ENCODE measurements at regions not wholly inside any gene's neighbourhood (a gene's known extent, or its start where the extent isn't known, plus 50 kb on each side); places are given as distances from the start of the nearest gene placed in this dataset.

GRCh38 chr15:38872732-38873131, 308.1 kb upstream of the RASGRP1 start:
- TF ChIP-seq EZH2 (IDR thresholded peaks at IDR 0.05; ENCODE audit: insufficient read depth, low read length): no peak
- TF ChIP-seq CTCF (IDR thresholded peaks at IDR 0.05; ENCODE audit: insufficient read depth, low read depth, low read length): no peak
